ENCODE measurements at regions not wholly inside any gene's neighbourhood (a gene's known extent, or its start where the extent isn't known, plus 50 kb on each side); places are given as distances from the start of the nearest gene placed in this dataset.

DNA sequence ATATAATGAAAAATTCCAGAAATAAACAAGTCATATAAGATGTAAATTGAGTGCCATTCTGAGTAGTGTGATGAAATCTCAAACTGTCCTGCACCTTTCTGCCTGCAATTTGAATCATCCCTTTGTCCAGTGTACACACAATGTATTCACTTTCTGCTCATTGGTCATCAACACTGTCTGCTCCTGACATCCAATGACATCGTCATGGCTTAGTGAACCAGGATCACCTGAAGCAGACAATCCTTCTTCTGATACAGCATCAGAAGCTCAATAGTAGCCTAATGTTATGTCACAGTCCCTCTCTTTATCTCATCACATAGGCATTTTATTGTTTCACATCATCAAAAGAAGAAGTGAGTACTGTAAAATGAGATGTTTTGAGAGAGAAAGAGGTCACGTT, 366.3 kb downstream of the RFPL4B start:
- no peak for DNase-seq (ENCODE audit: extremely low spot score)
- ChIA-PET CTCF (no interaction called here), POLR2A (no interaction called here)
- TF ChIP-seq, protein P1, sequence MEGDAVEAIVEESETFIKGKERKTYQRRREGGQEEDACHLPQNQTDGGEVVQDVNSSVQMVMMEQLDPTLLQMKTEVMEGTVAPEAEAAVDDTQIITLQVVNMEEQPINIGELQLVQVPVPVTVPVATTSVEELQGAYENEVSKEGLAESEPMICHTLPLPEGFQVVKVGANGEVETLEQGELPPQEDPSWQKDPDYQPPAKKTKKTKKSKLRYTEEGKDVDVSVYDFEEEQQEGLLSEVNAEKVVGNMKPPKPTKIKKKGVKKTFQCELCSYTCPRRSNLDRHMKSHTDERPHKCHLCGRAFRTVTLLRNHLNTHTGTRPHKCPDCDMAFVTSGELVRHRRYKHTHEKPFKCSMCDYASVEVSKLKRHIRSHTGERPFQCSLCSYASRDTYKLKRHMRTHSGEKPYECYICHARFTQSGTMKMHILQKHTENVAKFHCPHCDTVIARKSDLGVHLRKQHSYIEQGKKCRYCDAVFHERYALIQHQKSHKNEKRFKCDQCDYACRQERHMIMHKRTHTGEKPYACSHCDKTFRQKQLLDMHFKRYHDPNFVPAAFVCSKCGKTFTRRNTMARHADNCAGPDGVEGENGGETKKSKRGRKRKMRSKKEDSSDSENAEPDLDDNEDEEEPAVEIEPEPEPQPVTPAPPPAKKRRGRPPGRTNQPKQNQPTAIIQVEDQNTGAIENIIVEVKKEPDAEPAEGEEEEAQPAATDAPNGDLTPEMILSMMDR (IDR thresholded peaks at IDR 0.05; ENCODE audit: control extremely low read depth, extremely low read depth, low read depth, missing control alignments), result no peak

DNA sequence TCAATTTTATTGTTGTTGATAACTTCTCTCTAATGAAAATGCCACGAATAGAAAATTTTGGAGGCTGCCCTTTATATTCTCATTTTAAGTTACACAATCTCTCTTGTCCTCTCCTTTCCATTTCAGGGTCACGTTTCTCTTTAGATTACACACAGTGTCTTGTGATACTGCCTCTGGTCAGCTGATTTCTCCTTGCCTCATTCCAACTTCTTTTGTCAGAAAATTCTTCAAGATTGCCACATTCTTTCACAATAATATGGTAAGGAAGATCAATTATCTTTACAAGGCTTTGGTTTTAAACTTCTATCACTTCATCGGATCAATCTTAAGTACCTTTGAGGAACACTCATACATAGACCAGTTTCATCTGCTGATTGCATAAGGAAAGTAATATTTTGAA, 370.3 kb downstream of the RFPL4B start:
- no peak for DNase-seq (ENCODE audit: extremely low spot score)
- POLR2A ChIA-PET, result no interaction called here
- CTCF ChIA-PET, result interaction anchor here (1.0 kb wide), 1 partner anchor 29 kb away, joined by 3 read pairs; no protein-coding TSS in a partner anchor
- TF ChIP-seq, protein P1 (IDR thresholded peaks at IDR 0.05; ENCODE audit: control extremely low read depth, extremely low read depth, low read depth, missing control alignments), result no peak

DNA sequence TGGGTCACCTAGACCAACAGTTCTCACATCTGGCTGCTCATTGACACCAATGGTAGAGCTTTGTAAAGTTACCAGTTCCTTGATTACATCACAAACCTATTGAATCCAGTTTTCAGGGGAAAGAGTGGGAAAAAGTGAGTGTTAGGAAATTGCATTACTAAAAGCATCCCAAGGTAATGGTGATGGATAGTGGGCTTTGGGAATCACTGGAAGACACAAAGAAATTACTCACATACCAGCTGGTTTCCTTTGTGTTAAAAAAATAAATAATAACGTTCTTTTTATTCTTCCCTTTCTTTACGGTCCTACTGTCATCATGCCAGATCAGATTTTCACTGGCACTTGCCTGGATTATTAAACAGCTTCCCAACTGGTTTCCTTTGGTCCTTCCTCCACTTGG, 370.7 kb downstream of the RFPL4B start:
- ChIA-PET POLR2A (no interaction called here), CTCF (interaction anchor here (1.0 kb wide), 1 partner anchor 30 kb away, joined by 3 read pairs; no protein-coding TSS in a partner anchor)
- TF ChIP-seq, protein P1 (IDR thresholded peaks at IDR 0.05; ENCODE audit: control extremely low read depth, extremely low read depth, low read depth, missing control alignments), result no peak
- no peak for DNase-seq (ENCODE audit: extremely low spot score)

DNA sequence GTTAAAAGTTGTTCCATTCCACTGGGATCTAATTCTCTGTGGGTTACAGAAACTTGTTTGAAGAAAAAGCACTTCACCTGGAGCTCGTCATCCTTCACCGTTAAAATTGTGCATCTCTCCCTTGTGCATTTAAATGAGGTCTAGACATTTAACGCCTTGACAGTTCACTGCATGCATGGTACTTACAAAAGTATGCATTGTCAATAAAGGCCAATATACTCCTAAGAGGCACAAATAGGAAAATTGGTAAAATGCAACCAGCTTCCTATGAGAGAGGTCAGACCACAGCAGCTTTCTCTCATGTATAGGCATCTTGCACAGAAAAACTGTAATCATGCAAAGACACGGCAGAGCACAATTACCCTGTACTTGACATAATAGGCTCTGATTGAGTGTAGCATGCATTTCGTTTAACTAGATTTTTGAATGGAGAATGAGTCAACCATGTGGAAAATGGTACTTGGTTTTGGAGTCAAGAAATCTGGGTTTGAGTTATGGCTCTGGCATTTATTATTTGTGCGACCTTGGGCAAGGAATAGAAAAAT, 378.5 kb downstream of the RFPL4B start:
- POLR2A ChIA-PET, result no interaction called here
- DNase-seq (ENCODE audit: extremely low spot score), result no peak
- CTCF ChIA-PET, result no interaction called here
- TF ChIP-seq, protein P1 (IDR thresholded peaks at IDR 0.05; ENCODE audit: control extremely low read depth, extremely low read depth, low read depth, missing control alignments), result no peak

DNA sequence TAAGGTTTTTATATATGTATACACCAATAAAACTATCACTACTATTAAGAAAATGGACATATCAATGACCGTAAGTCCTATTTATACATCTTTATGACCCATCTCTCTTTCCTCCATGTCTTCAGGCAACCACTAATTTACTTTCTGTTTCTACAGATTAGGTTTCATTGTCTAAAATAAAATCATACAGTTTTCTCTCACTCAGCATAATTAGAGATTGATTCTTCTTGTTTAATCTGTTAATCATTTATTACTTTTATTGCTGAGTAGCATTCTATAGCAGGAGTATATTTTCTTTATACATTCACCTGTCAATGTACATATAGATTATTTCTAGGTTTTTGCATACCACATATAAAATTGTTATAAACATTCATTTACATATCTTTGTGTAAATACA, 388.0 kb downstream of the RFPL4B start:
- ChIA-PET POLR2A (no interaction called here), CTCF (no interaction called here)
- TF ChIP-seq, protein P1 (IDR thresholded peaks at IDR 0.05; ENCODE audit: control extremely low read depth, extremely low read depth, low read depth, missing control alignments), result no peak
- no peak for DNase-seq (ENCODE audit: extremely low spot score)

DNA sequence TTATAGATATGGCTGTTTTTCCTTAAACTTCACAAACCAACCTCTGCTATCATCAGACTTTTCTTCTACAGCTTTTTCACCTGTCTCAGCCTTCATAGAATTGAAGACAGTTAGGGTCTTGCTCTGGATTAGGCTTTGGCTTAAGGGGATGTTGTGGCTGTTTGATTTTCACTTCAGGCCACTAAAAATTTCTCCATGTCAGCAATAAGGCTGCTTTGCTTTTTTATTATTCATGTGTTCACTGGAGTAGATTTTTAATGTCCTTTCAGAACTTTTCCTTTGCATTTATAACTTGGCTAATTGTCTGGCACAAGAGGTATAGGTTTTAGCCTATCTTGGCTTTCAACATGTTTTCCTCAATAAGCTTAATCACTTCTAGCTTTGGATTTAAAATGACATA, 392.6 kb downstream of the RFPL4B start:
- ChIA-PET POLR2A (no interaction called here), CTCF (interaction anchor here (1.5 kb wide), 1 partner anchor 20 kb away, joined by 3 read pairs; no protein-coding TSS in a partner anchor)
- no peak for DNase-seq (ENCODE audit: extremely low spot score)
- TF ChIP-seq, protein P1 (IDR thresholded peaks at IDR 0.05; ENCODE audit: control extremely low read depth, extremely low read depth, low read depth, missing control alignments), result no peak

All from GM10248 (cell line).